HCT116 (cell line): ENCODE measurements at regions not wholly inside any gene's neighbourhood (a gene's known extent, or its start where the extent isn't known, plus 50 kb on each side); places are given as distances from the start of the nearest gene placed in this dataset.

Source experiments
- ATAC-seq: fragments of 200-7000 bp; cut with Tn5 transposase; 2 replicates; pipeline ENCODE4 v1.9.1; 2020; ENCODE audit warnings: mild to moderate bottlenecking, moderate library complexity
- BruUV-seq: library from RNA; stranded (reverse); fragments of 400-500 nt; replicated peaks from 2 replicates; lab custom pipeline; 2021; lab: Mats Ljungman, UMichigan
- CTCF ChIA-PET: fragments of 300-600 bp; sonication (Branson Sonifier 250); formaldehyde crosslinking; loops from one replicate; lab custom pipeline; 2021; ENCODE audit warnings: antibody characterized with exemption; lab: Charles Lee
- POLR2A ChIA-PET: fragments of 300-600, 350-600 bp; sonication (Branson Sonifier 250); formaldehyde crosslinking; loops from one replicate; lab custom pipeline; 2021; ENCODE audit warnings: antibody characterized with exemption; lab: Charles Lee
- RAD21 ChIA-PET, 2 experiments: fragments of 300-600 bp; sonication (Branson Sonifier 250); formaldehyde crosslinking; loops; one replicate each; lab custom pipeline; 2023; ENCODE audit warnings: low total read pairs in 2 of 2; ENCODE audit not compliant: uncharacterized antibody in 2 of 2, unreplicated experiment in 2 of 2, low non-redundant PET in 1 of 2; lab: Charles Lee
- DNase-seq: peaks from one replicate; pipeline ENCODE4 v3.0.0-alpha.2; 2010; ENCODE audit warnings: low read depth, low spot score
- H2AFZ ChIP-seq: fragments of 200-600 bp; shearing (Covaris generic), sonication (generic); 2 replicates; pipeline ENCODE4 v1.6.1; 2017; ENCODE audit warnings: low read depth, mixed run types, mixed read lengths, antibody characterized with exemption, low read length; ENCODE audit not compliant: poor library complexity, severe bottlenecking
- H3K27ac ChIP-seq: 2 replicates; pipeline ENCODE4 v1.5.1; 2012; ENCODE audit warnings: low read depth, low read length
- H3K27me3 ChIP-seq: fragments of 200-600 bp; sonication (generic); 2 replicates; pipeline ENCODE4 v1.6.1; 2016; ENCODE audit warnings: mixed run types, low read length, mixed read lengths; ENCODE audit not compliant: insufficient read depth
- H3K36me3 ChIP-seq, 2 experiments: fragments of 200-500 bp in 1 of 2; fragments of 200-600 bp in 1 of 2; sonication (Bioruptor generic) in 1 of 2; sonication (generic) in 1 of 2; 2 replicates each; pipeline versions ENCODE4 v1.5.1 to v1.6.1; 2014 to 2016; ENCODE audit warnings: low read length in 2 of 2, inconsistent platforms in 1 of 2, mixed read lengths in 1 of 2, mixed run types in 1 of 2; ENCODE audit not compliant: insufficient read depth in 2 of 2, control insufficient read depth in 1 of 2
- H3K4me1 ChIP-seq, 2 experiments: fragments of 200-600 bp in 1 of 2; sonication (generic) in 1 of 2; 2 replicates each; pipeline versions ENCODE4 v1.5.1 to v1.6.1; 2012 to 2017; ENCODE audit warnings: low read length in 2 of 2, inconsistent platforms in 1 of 2, mild to moderate bottlenecking in 1 of 2, mixed read lengths in 1 of 2, mixed run types in 1 of 2, moderate library complexity in 1 of 2; ENCODE audit not compliant: insufficient read depth in 2 of 2, control insufficient read depth in 1 of 2
- H3K4me2 ChIP-seq: fragments of 200-600 bp; sonication (generic); 2 replicates; pipeline ENCODE4 v1.6.1; 2017; ENCODE audit warnings: mixed run types, low read length, mixed read lengths
- H3K4me3 ChIP-seq, 2 experiments: fragments of 200-600 bp in 1 of 2; sonication (generic) in 1 of 2; replicated peaks in 1 of 2; 2 replicates each; pipeline ENCODE4 v1.5.1; 2011 to 2016; ENCODE audit warnings: low read length in 2 of 2, control low read depth in 1 of 2, low read depth in 1 of 2, mild to moderate bottlenecking in 1 of 2, mixed read lengths in 1 of 2, mixed run types in 1 of 2
- H3K79me2 ChIP-seq: fragments of 200-600 bp; sonication (generic); 2 replicates; pipeline ENCODE4 v1.6.1; 2017; ENCODE audit warnings: mild to moderate bottlenecking, mixed run types, low read length, moderate library complexity, mixed read lengths; ENCODE audit not compliant: insufficient read depth
- H3K9ac ChIP-seq: fragments of 200-600 bp; sonication (generic); 2 replicates; pipeline ENCODE4 v1.6.1; 2016; ENCODE audit warnings: low read length, mixed read lengths
- H3K9me2 ChIP-seq: fragments of 200-600 bp; sonication (generic), shearing (Covaris generic); 2 replicates; pipeline ENCODE4 v1.6.1; 2017; ENCODE audit warnings: mixed run types, mild to moderate bottlenecking, moderate library complexity; ENCODE audit not compliant: insufficient read depth
- H3K9me3 ChIP-seq, 2 experiments: fragments of 200-500 bp in 1 of 2; fragments of 200-600 bp in 1 of 2; sonication (Bioruptor generic) in 1 of 2; sonication (generic) in 1 of 2; 2 replicates each; pipeline ENCODE4 v1.6.1; 2014 to 2017; ENCODE audit warnings: low read length in 2 of 2, mixed read lengths in 2 of 2, inconsistent platforms in 1 of 2, low read depth in 1 of 2, mild to moderate bottlenecking in 1 of 2, mixed run types in 1 of 2, moderate library complexity in 1 of 2; ENCODE audit not compliant: control insufficient read depth in 1 of 2, insufficient read depth in 1 of 2
- H4K20me1 ChIP-seq: fragments of 200-600 bp; sonication (generic), shearing (Covaris generic); 2 replicates; pipeline ENCODE4 v1.6.1; 2017; ENCODE audit warnings: mixed run types, mild to moderate bottlenecking, moderate library complexity; ENCODE audit not compliant: insufficient read depth
- CEBPB ChIP-seq: IDR thresholded peaks from 2 replicates; pipeline ENCODE4 v1.6.1; 2012; ENCODE audit warnings: low read depth
- CTCF ChIP-seq, 3 experiments: fragments of 200-600 bp in 1 of 3; sonication (generic) in 1 of 3; IDR thresholded peaks in 2 of 3; conservative IDR thresholded peaks in 1 of 3; 2 replicates each; pipeline ENCODE4 v1.5.1; 2012 to 2017; ENCODE audit warnings: low read depth in 2 of 3, low read length in 2 of 3, antibody characterized with exemption in 1 of 3, borderline replicate concordance in 1 of 3, control low read depth in 1 of 3, mild to moderate bottlenecking in 1 of 3, mixed read lengths in 1 of 3, mixed run types in 1 of 3, moderate library complexity in 1 of 3; ENCODE audit not compliant: insufficient read depth in 1 of 3
- ELF1 ChIP-seq: IDR thresholded peaks from 2 replicates; pipeline ENCODE4 v1.6.1; 2012; ENCODE audit warnings: low read depth, borderline replicate concordance
- EZH2 ChIP-seq: fragments of 200-600 bp; sonication (generic); IDR thresholded peaks from 2 replicates; pipeline ENCODE4 v1.6.1; 2017; ENCODE audit warnings: antibody characterized with exemption, mixed run types
- EZH2phosphoT487 ChIP-seq: fragments of 200-600 bp; IDR thresholded peaks from 2 replicates; pipeline ENCODE4 v1.6.1; 2018; ENCODE audit warnings: antibody characterized with exemption, borderline replicate concordance
- FOSL1 ChIP-seq: IDR thresholded peaks from 2 replicates; pipeline ENCODE4 v1.6.1; 2012; ENCODE audit warnings: low read depth
- MAX ChIP-seq: IDR thresholded peaks from 2 replicates; pipeline ENCODE4 v1.6.1; 2012
- POLR2AphosphoS5 ChIP-seq: IDR thresholded peaks from 2 replicates; pipeline ENCODE4 v1.6.1; 2011; ENCODE audit warnings: mild to moderate bottlenecking, low read depth, low read length, moderate library complexity
- SIN3A ChIP-seq: IDR thresholded peaks from 2 replicates; pipeline ENCODE4 v1.6.1; 2012; ENCODE audit warnings: low read depth
- SP1 ChIP-seq: IDR thresholded peaks from 2 replicates; pipeline ENCODE4 v1.6.1; 2012; ENCODE audit warnings: low read depth
- TCF7L2 ChIP-seq: IDR thresholded peaks from 2 replicates; pipeline ENCODE4 v1.7.0; 2011; ENCODE audit warnings: borderline replicate concordance, inconsistent platforms; ENCODE audit not compliant: insufficient read depth, insufficient read length; ENCODE audit errors: extremely low read depth
- YY1 ChIP-seq: IDR thresholded peaks from 2 replicates; pipeline ENCODE4 v1.6.1; 2011; ENCODE audit warnings: low read length, low read depth, moderate library complexity, mild to moderate bottlenecking; ENCODE audit not compliant: insufficient replicate concordance; ENCODE audit errors: extremely low read depth
- ZBTB33 ChIP-seq: IDR thresholded peaks from 2 replicates; pipeline ENCODE4 v1.6.1; 2011; ENCODE audit warnings: mild to moderate bottlenecking, low read length, moderate library complexity; ENCODE audit not compliant: insufficient replicate concordance; ENCODE audit errors: extremely low read depth
- ZNF274 ChIP-seq: fragments of 200-500 bp; sonication (Bioruptor generic); IDR thresholded peaks from 2 replicates; pipeline ENCODE4 v1.6.1; 2014; ENCODE audit warnings: mild to moderate bottlenecking, low read depth, low read length, inconsistent platforms
- intact Hi-C: fragments of 100-400 bp; cut with micrococcal nuclease; formaldehyde crosslinking; loops from 2 replicates; pipeline ENCODE4 v1.10.0; 2022
- TF ChIP-seq, protein P1 (sequence below): IDR thresholded peaks from 2 replicates; pipeline ENCODE4 v1.6.1; 2012

DNA sequence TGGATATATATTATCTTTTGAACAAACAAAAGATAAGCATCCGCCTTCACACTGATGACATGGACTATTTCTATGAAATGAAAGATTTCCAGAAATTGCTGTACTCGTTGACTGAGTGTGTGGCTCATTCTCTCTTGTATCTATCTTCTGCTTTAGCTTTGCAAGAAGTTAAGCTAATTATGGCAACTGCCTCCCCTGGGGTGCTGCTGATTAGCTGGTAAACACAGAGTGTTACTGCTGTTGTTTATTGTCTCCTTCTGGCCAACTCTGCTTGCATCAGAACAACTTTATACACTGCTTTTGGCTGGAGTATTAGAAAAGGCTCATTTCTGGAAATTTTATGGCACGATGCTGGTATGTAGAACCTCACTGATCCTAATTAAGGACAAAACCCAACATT lies 95.6 kb upstream of the SNX7 start:
- ChIA-PET POLR2A (no interaction called here), CTCF (no interaction called here), RAD21 (no interaction called here)
- no peak overlapping the region for H3K9ac ChIP-seq
- H3K4me2 ChIP-seq = no peak overlapping the region
- no peak for DNase-seq
- H3K27ac ChIP-seq = no peak overlapping the region
- no peaks in the 10 kb centered on the region for H4K20me1 ChIP-seq
- H3K4me1 ChIP-seq = no peaks in the 10 kb centered on the region
- BruUV-seq = no TSS peak
- no peak overlapping the region for H3K4me3 ChIP-seq
- no peak overlapping the region for H2AFZ ChIP-seq
- no peaks in the 10 kb centered on the region for H3K36me3 ChIP-seq
- no peak for ATAC-seq
- peaks cover 0 to 3% of the 10 kb centered on the region in 2 experiments; a peak in 1 of 4 replicates for H3K9me3 ChIP-seq
- intact Hi-C loops = no loop called here
- H3K79me2 ChIP-seq = no peaks in the 10 kb centered on the region
- no peak for TF ChIP-seq ZBTB33
- TF ChIP-seq TCF7L2 = no peak
- no peak for TF ChIP-seq FOSL1
- TF ChIP-seq ZNF274 = no peak
- TF ChIP-seq YY1 = no peak
- TF ChIP-seq SIN3A = no peak
- TF ChIP-seq, protein P1, sequence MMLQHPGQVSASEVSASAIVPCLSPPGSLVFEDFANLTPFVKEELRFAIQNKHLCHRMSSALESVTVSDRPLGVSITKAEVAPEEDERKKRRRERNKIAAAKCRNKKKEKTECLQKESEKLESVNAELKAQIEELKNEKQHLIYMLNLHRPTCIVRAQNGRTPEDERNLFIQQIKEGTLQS = no peak
- no peak for TF ChIP-seq EZH2
- no peak for TF ChIP-seq ELF1
- TF ChIP-seq EZH2phosphoT487 = no peak
- TF ChIP-seq MAX = no peak
- TF ChIP-seq CTCF (IDR thresholded peaks at IDR 0.05 in 2 of 3, conservative IDR thresholded peaks at IDR 0.05 in 1 of 3; ENCODE audit: borderline replicate concordance in 1 of 3, insufficient read depth in 1 of 3, low read depth in 2 of 3, low read length in 2 of 3) = no peak
- TF ChIP-seq POLR2AphosphoS5 = no peak
- no peak for TF ChIP-seq SP1
- TF ChIP-seq CEBPB = no peak
- H3K9me2 ChIP-seq = no peaks in the 10 kb centered on the region
- no peaks in the 10 kb centered on the region for H3K27me3 ChIP-seq
